Cerebellar cortex (tissue), 1 donor: ENCODE measurements at regions not wholly inside any gene's neighbourhood (a gene's known extent, or its start where the extent isn't known, plus 50 kb on each side); places are given as distances from the start of the nearest gene placed in this dataset.

ENCODE experiments used
- DNase-seq: peaks from one replicate; pipeline ENCODE4 v3.0.0-alpha.2; 2015; ENCODE audit warnings: low spot score

DNA sequence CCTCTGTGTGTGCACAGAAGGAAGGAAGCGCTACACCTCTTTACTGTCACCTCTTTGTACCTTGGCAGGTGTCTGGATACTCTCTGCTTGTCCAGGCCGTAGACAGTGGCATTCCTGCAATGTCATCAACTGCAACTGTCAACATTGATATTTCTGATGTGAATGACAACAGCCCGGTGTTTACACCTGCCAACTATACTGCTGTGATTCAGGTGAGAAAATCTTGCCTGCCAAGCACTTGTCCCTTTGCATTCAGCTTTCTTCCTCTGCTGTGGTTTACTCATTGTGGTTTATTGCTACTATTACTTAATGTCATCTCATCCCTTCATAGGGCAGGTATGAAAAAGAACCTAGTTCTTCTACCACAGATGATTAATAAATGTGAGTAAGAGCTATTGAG lies 131.9 kb upstream of the MTNR1B start:
- DNase-seq: no peak

DNA sequence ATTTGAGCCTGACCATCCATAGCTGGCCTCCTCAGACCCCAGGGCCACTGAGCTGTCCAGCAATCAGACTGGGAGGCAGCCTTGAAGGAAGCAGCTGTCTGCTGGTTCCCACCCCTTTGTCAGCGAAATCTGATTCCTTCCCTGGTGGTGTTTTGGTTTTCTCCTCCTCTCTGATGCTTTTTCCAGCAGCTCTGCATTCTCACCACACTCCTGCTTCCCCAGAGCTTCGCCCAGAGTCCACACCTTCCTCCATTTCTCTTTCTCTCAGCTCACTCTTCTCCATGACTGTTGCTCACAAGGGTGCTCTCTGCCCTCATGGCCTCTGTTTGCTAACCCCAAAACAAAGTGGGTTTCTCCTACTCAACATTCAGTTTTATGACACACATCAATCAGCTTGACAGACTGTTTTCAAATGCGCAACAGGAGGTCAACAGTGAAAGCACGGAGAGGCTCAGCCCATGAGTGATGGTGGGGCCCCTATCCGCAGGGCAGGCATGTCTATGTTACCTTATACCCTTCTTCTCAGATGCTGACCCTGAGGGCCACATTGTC lies 130.6 kb upstream of the MTNR1B start:
- no peak for DNase-seq

DNA sequence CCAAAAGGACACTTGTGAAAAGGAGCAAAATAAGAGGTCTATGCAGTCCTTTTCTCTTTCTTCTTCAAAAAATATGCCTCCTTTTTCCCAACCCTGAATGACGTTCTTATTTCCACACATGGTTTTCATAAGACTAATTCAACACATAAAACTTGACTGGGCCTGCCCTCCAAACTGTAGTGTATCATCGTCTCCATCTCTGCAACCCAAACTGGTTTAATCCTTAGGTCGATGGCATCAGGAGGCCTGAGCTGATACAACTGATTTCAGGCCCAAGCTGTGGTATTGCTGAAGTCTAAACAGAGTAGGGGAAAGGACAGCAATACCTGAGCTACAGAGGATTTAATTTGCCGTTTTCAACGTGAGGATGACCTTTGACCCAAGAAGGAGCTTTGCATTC lies 130.0 kb upstream of the MTNR1B start:
- no peak for DNase-seq

DNA sequence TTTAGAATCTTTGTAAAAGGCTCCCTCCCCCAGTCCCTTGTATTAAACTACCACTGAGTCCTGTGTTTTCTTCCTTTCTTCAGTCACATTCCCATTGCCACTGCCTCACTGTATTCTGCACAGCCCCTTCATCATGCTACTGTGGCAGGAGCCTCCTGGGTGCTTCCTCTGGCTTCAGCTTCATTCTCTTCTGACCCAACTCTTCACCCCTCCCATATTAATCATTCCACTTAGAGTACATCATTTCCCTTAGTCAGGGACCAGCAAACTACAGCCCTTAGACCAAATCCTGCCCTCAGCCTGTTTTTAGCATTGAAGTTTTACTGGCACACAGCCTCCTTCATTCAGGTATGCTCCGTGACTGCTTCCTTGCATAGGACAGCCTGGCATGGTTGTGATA lies 127.7 kb upstream of the MTNR1B start:
- no peak for DNase-seq

DNA sequence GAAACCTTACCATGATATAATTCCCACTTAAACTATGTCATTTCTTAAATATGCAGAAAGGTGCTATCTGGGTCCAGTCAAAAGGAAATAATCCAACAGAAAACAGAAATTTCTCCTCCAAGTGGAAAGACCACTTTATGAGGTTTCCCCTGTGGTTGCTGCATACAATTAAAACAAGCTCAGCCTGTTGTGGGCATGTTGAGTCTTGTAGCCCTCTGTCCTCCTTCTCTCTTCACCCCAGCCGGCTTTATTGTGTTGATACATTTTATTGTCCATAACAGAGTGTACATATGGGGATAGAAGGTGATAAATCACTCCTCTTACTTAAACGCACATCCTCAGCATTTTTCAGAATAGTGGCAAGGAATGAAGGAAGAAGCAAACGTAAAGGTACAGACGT lies 126.0 kb upstream of the MTNR1B start:
- no peak for DNase-seq

DNA sequence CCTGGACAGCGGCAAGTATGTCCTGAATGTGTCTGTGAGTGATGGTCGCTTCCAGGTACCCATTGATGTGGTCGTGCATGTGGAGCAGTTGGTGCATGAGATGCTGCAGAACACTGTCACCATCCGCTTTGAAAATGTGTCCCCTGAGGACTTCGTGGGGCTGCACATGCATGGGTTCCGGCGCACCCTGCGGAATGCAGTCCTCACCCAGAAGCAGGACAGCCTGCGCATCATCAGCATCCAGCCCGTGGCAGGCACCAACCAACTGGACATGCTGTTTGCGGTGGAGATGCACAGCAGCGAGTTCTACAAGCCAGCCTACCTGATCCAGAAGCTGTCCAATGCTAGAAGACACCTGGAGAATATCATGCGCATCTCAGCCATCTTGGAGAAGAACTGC lies 125.3 kb upstream of the MTNR1B start:
- no peak for DNase-seq

DNA sequence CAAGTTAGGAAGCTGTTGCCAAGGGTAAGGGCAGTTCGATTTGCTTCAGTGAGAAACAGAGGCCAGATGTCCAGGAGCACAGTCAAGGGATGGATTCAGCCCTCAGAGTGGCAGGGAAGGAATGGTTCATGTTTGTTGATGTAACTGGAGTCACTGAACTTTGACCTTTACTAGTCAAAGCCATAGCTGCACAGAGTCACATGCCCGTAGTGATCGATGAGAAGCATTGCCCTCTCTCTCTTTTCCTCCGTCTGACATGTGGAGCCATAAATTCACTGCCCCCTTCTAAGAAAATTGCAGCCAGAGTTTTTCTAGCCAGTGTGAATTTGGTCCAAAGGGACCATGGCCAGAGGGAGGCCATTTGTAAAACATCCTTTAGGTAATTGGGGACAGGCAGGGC lies 124.1 kb upstream of the MTNR1B start:
- DNase-seq: no peak

DNA sequence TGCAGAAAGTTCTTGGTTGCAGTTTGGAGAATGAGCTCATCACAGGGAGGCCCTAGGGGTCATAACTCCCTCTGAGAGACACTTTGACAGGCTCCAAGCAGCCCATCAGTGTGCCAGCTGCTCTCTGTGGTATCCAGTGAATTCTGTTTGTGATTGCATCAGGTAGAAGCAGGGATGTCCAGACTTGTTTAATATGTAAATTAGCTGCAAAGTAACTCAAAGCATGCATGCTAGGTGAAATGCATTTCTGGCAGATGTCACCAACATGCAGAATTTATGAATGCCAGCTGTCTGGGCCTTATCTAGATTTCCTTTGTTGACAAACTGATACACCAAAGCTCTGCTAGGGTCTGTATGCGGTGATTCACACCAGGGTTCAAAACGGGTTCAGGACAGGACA lies 123.6 kb upstream of the MTNR1B start:
- no peak for DNase-seq

DNA sequence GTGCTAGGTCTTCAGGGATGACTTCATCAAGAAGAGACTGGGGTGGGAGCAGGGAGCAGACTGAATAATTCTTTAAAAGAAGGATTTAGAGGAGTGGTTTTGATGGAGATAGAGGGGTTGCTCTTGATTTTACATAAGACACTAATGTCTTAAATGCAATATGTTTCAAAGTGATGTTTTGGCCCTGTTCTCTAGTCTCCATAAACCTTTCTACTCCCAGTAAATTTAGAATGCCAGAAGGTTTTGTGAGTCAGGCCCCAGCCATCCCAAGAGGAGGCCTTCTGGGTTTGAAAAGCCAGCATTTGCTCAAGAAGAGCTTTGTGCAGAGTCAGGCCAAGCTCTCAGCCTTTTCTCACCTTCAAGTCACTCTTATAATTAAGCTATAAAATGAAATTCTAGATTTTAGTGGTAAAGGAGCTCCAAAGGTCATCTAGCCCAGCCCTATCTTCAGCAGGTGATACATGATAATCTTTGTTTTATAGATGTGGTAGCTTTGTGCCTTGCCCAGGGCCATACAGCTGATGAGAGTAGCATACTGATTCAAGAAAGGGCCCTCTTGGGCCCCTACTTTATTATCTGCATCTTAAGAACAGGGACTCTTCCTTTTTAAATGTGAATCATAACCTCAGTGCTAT lies 122.8 kb upstream of the MTNR1B start:
- DNase-seq: no peak

DNA sequence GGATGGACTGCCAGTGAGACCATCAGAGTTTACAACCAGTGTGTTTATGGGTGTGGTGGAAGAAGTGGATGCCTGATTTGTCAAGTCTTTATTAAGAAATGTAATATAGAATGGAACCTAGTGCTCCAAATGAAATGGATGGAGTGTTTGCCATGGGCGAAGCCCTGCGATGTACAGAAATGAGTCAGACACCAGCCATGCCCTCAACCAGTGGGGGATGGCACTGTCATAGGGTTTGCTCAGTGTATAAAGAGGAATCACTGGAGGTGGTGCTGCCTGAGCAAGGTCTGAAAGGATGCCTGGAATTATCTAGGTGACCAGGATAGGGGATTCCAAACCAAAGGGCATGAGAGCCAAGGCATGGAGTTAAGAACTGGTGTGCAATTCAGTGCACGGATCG lies 120.9 kb upstream of the MTNR1B start:
- DNase-seq: no peak

DNA sequence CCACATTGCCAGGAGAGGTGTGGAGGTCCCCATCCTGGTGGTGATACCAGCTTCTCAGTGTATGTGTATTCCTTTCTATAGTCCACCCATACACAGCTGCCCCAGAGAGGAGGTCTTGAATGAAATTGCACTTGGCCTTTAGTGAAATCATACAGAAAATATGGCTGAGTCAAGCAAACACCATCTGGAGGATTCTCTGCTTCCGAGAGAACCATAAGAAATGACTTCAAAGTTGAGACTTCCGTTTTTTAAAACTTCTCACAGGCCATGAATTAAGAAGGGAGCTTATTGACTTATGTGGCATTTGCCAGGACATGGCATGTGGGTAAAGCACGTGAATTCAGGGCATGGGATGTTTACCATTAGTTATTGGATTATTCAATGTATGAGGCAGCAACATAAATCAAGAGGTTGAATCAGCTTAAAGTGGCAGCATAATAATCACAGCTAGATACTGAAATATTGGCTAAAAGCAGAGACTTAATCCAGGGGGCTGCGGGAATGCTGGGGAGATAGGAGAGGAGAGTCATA lies 119.1 kb upstream of the MTNR1B start:
- no peak for DNase-seq

DNA sequence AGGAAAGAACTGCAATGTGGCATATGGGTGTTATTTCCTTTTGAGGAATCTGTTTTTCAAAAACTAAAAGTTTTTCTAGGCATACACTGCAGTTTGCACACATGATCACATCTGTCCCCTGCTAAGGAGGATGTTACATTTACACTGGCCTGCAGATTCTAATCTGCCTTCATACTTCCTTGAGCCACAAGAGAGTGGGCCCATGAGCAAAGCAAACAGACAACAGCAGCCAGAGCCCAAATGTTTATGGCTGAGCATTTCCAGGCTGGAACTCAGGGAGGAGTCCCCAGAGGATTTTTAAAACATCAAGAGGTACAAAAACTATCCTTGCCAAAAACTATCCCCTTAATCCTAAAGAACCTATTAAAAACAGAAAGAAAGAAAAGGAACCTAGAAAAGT lies 117.2 kb upstream of the MTNR1B start:
- no peak for DNase-seq

DNA sequence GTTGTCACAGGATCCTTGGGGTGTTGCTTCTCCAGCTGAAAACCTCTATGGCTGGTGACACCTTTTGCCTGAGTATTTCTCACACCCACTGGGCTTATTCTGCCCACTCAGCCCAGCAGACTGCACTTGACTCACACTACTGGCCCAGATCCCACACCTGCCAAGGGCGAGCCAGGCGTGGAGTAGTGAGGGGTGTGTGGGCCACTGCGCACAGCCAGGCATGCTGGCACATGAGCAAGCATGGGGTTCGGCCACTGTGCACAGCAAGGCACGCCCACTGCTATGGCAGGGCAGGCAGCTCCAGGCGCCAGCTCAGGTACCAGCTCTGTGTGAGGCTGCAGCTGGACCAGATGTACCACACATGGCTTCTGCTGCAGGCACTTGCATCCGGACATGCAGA lies 116.5 kb upstream of the MTNR1B start:
- DNase-seq: no peak

DNA sequence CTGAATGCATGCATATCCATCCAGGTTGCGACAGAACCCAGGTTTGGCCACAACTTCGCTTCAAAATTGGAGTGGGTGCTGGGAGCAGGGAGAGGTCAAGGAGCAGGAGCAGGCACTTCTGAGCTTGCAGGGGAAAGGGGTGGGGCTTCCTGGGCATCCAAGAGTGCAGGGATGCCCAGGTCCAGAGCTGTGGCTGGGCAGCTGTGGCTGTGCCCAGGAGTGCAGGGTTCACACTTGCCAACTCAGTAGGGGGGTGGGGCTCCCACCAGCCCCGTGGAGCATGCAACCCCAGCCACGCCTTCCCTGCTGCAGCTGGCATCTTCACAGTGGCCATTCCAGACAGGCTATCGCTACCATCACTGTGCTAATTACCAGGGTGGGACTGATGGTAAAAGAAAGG lies 115.3 kb upstream of the MTNR1B start:
- no peak for DNase-seq

DNA sequence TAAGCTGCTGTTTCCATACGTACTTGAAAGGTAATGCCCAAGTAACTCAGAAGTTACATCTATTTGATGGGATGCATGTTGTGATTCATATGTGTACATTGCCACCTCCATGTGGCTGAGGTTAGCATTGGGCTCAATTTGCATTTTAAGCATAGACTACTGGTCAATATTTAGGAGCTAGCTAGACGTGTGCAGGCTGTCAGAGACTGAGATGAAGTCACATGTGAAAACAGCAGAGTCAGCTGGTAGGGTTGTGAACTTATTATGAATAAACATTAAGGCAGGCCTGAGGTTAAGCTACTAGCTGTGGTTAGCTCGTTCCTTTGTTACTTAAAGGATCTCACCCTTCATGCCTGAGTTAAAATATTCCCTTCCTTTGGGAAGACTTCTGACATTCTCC lies 114.5 kb upstream of the MTNR1B start:
- no peak for DNase-seq

DNA sequence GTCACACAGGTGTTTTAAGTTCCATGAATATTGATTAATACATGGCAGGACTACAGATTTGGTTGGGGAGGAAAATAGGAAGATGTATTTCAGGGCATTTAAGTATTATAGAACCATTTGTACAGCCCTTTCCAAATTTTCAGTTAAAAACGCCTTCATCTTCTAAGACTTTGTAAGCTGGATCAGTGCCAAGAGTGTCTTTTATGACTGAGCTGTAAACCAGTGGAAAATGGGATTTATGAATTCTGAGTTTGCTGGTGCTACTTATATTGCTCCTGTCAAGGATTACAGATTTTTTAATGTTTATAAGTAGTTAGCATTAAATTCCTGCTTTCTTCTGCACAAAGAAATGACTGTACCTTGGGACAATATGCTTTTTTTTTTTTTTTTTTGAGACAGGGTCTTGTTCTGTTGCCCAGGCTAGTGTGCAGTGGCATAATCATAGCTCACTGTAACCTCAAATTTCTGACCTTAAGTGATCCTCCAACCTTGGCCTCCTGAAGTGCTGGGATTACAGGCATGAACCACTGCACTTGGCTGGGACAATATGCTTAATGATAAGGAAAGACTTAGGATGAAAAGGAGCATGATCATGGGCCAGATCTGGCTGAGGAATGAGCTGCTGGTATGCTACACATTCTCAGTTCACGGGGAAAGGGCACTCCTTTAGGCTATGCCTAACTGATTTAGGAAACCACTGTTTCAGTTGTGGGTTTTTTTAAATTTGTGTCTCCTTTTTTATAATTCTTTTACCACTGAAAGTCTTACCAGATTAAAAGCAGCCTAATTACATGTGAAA lies 113.6 kb upstream of the MTNR1B start:
- DNase-seq: no peak

DNA sequence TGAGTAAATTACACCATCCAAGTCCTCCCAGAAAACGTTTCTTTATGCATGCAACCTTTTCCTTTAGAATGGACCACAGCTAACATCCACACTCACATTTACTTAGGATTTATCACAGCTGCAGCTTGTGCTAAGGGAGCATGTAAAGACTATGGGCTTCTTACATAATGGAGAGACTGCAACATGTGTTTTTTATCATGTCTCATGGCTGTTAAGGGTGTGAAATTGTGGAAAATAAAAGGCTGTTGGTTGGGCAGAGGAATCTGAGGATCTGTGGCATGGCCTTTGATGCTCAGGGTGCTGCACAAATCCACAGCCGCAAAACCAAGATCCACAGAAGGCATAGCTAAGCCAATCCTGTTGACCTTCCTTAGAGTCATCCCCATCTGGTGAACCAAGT lies 112.0 kb upstream of the MTNR1B start:
- DNase-seq: no peak

DNA sequence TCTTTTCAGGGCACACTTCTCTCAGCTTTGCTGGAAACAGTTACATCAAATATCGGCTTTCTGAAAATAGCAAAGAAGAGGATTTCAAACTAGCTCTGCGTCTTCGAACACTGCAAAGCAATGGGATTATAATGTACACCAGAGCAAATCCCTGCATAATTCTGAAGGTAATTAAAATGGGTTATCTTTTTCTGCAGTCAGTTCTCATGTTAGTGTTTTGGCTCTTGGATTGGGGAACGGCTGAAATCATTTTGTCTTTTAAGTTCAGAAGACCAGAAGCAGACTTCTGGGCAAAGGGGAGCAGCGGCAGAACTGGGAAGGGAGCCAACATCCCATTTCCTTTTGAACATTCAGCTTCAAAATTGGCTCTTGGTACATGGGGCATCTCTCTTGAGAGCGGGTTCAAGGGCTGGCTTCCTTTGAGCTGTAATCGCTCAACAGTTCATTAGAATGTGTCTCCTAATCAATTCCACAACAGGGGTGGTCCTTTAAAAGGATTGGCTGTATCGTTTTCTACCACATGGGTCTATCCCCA lies 110.2 kb upstream of the MTNR1B start:
- DNase-seq: no peak

DNA sequence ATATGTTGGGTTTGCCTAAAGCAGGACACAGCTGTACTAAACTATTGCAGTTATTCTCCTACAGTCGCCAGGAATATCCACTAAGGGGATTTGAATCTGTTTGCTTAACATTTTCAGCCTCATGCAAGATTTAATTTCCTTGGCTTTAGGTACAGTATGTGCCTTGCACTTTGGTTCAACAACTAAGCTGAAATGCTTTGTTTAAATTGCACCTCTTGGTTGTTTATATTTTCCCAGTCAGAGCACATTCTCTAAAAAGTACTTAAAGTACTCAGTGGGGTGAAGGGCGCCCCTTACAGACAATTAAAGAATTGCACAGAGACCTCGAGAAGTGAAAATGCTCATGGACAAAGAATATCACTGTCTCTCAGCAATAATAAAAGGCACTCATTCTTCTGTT lies 107.8 kb upstream of the MTNR1B start:
- DNase-seq: no peak

DNA sequence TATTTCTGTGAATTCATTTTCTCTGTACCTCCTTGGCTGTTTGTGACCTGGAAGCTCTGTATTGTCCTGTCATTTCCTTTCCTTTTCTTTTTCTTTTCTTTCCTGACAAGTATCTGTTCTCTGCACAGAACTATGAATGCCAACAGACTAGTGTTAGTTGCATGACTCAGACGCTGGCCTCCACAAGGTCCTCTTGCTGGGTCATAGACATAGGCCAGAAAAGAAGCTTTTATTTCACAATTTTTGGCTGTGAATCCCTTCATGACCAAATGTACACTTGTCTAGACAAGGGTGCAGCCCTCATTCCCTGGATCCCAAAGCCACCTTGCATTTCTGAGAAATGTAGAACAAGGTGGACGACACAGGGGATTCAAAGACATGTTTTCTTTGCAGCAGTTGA lies 104.1 kb upstream of the MTNR1B start:
- no peak for DNase-seq

DNA sequence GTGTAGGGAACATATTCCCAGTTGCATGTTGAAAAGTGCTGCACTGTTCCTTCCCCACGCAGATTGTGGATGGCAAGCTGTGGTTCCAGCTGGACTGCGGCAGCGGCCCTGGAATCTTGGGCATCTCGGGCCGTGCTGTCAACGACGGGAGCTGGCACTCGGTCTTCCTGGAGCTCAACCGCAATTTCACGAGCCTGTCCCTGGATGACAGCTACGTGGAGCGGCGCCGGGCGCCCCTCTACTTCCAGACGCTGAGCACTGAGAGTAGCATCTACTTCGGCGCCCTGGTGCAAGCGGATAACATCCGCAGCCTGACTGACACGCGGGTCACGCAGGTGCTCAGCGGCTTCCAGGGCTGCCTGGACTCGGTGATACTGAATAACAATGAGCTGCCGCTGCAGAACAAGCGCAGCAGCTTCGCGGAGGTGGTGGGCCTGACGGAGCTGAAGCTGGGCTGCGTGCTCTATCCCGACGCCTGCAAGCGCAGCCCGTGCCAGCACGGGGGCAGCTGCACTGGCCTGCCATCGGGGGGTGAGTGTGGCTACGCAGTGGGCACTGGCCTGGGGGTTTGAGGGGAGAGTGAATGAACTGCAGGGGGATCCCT lies 102.7 kb upstream of the MTNR1B start:
- no peak for DNase-seq

DNA sequence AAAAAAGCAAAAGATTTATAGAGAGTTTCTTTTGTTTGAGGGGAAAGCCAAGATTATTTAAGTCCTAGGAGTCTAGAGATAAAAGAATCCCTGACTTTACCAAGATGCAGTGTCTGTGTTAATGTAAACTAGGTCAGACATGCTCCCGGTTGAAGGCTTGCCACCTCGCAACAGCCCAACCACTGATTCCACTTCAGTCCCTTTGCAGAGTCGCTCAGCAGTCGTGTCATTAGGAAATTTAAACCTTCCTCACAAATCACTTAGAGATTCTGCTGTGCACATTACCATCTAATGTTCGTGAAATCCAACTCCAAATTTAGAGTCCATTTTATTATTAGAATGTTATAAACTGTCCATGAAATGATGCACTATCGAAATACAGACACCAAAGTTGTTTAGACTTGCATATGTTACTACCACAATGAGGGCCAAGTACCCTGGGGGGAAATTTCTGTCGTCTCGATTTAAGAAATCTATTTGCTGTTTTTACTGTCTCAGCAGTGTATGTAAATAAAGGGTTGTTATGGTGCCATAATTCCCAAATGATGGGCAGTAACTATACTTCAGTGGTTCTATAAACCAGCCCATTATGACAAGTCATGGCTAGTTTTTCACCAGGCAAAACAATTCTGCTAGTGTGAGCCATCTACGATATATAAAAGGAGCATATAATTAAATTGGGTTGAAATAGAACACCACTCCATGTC lies 101.4 kb upstream of the MTNR1B start:
- DNase-seq: no peak
